Mucosa of rectum (tissue), 2 donors: ENCODE measurements at regions not wholly inside any gene's neighbourhood (a gene's known extent, or its start where the extent isn't known, plus 50 kb on each side); places are given as distances from the start of the nearest gene placed in this dataset.

Source experiments
- H3K27ac ChIP-seq, 2 donors: one replicate each; pipeline ENCODE4 v1.7.0; 2013; ENCODE audit warnings: inconsistent platforms in 2 of 2, low read depth in 2 of 2, low read length in 2 of 2
- H3K27me3 ChIP-seq, 2 donors: one replicate each; pipeline ENCODE4 v1.7.0; 2013; ENCODE audit warnings: low read length in 2 of 2; ENCODE audit not compliant: control insufficient read depth in 2 of 2, insufficient read depth in 2 of 2
- H3K36me3 ChIP-seq, 2 donors: one replicate each; pipeline ENCODE4 v1.7.0; 2013; ENCODE audit warnings: low read length in 2 of 2; ENCODE audit not compliant: control insufficient read depth in 2 of 2, insufficient read depth in 2 of 2
- H3K4me1 ChIP-seq, 2 donors: one replicate each; pipeline ENCODE4 v1.7.0; 2013; ENCODE audit warnings: low read length in 2 of 2, mild to moderate bottlenecking in 1 of 2; ENCODE audit not compliant: control insufficient read depth in 2 of 2, insufficient read depth in 2 of 2
- H3K4me3 ChIP-seq, 2 donors: one replicate each; pipeline ENCODE4 v1.7.0; 2013; ENCODE audit warnings: low read length in 2 of 2
- H3K9ac ChIP-seq, 2 donors: one replicate each; pipeline ENCODE4 v1.7.0; 2013; ENCODE audit warnings: low read length in 2 of 2, low read depth in 1 of 2, mild to moderate bottlenecking in 1 of 2
- H3K9me3 ChIP-seq, 2 donors: one replicate each; pipeline ENCODE4 v1.7.0; 2013; ENCODE audit warnings: low read length in 2 of 2; ENCODE audit not compliant: control insufficient read depth in 2 of 2
- donor health status: healthy.
- donor health status: Normal muscosa, but diverticular disease.

DNA sequence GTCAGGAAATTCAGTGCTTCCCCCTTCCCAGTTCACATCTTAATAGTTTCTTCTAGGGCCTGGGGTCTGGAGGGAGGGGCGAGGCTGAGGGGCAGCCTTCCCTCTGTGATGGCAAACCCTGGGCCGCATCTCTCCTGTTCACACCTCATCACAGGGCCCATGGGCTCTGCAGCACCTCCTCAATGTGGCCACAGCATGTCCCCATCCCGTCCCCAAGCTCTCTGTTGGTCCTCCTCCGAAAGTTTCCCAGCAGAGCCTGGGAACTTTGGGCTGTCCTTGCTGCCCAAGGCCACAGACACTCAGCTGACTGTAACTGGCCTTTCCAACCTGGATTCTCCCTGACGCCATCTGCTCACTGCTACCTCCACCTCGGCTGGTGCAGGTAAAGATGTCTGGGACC lies 112.7 kb upstream of the PTPRM start:
- Histone ChIP-seq H3K4me1 (no peaks in the 10 kb centered on the region), H3K27ac (no peak overlapping the region), H3K9me3 (no peaks in the 10 kb centered on the region), H3K9ac (no peak overlapping the region), H3K27me3 (no peaks in the 10 kb centered on the region), H3K36me3 (no peaks in the 10 kb centered on the region), H3K4me3 (no peak overlapping the region)

DNA sequence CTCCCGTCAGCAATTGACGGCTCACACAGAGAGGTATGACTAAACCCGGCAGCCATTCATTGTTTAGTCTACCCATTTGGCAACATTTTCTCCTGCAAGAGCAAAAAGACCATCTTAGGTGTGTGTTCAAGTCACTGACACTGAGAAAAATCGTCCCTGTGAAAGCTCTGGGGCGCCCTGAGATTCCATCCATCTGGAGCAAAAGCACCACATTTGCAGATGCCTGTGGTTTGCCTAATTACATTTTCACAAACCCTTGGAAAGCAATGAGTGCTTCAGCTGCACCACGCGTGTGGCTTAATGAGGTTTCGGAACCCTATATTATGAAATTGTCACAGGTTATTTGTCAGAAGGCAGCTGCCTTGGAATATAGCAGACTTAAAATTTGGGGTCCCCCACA lies 110.7 kb upstream of the PTPRM start:
- no peak overlapping the region for H3K27ac ChIP-seq
- H3K9me3 ChIP-seq = no peaks in the 10 kb centered on the region
- H3K27me3 ChIP-seq = no peaks in the 10 kb centered on the region
- no peaks in the 10 kb centered on the region for H3K36me3 ChIP-seq
- H3K4me3 ChIP-seq = no peak overlapping the region
- no peaks in the 10 kb centered on the region for H3K4me1 ChIP-seq
- H3K9ac ChIP-seq = no peak overlapping the region

DNA sequence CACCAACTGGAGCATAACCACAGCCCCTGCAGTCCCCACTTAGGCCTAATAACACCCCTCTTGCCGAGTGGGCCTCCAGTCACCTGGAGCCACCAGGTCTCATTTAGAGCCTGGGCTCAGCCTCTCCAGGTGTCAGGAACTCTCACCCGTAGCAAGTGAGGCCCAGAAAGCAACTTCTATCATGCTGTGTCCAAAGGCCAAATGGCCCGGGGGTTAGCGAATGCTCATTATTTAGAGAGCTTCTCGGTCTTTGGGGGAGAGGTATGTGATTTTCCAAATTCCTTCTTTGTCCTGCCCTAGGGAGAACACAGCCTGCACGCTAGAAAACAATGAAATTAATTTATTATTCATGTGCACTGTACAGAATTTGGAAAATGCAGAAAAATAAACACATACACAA lies 109.9 kb upstream of the PTPRM start:
- Histone ChIP-seq H3K4me1 (no peaks in the 10 kb centered on the region), H3K4me3 (no peak overlapping the region), H3K27me3 (no peaks in the 10 kb centered on the region), H3K9ac (no peak overlapping the region), H3K9me3 (no peaks in the 10 kb centered on the region), H3K27ac (no peak overlapping the region), H3K36me3 (no peaks in the 10 kb centered on the region)

DNA sequence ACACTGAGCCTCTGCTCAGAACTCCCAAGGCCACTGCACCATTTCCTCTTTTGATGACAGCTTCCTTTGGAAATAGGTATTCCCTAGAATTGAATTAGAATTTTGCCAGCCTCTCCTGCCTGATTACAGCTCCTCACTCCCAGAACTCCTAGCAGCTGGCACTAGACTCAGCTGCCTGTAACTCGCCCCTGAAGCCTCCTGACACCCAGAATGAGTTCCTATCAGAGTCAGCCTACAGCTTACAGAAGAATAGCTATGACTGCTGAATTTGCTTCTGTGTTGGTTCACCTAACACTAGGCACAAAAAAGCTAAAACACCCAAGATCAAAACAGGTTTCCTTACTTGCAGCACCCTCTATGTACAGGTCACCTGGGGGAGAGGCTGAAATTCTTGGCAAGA lies 108.2 kb upstream of the PTPRM start:
- H3K27me3 ChIP-seq = no peaks in the 10 kb centered on the region
- no peaks in the 10 kb centered on the region for H3K36me3 ChIP-seq
- H3K9me3 ChIP-seq = no peaks in the 10 kb centered on the region
- H3K4me1 ChIP-seq = no peaks in the 10 kb centered on the region
- no peak overlapping the region for H3K4me3 ChIP-seq
- no peak overlapping the region for H3K9ac ChIP-seq
- no peak overlapping the region for H3K27ac ChIP-seq

DNA sequence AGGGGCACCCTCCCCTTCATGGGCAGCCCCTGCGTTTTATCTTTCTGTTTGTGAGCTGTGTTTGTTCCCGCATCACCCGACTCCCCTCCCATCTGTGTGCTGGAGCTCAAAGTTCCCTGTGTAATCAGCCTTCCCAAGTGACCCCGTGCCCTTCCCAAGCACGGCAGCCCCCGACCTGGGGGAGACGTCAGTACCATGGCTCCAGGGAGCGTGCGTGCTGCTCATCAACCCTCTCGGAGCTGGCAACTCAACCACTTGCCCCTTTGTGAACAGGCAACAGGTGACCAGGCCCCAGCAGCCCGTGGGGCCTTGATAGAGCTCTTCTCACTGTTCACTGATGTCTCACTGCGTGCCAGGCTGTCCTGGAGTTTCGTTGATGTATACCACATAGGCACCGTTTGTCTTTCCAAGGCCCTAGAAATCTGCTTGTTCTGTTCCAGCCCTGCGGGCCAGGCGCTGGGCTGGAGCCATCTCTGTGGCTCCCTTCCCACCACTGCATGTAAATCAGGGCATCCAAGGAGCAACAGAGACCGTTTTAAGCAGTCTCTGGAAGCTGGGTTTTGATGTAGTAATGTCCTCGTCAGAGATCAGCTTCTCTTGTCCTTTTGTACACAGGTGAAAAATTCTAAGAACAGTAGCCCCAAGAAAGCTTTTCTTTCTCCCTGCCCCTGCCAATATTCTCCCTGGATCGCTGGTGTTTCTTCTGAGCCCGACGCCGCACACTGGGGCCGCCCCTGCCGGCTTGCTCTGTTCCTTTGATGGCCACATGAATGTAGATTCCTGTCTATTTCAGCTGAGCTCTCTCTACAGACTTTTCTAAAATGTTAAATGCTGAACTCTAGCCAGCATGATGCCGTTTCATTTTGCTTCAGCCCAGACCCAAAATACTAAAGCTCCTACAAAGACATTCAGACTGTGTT lies 107.0 kb upstream of the PTPRM start:
- Histone ChIP-seq H3K9me3 (no peaks in the 10 kb centered on the region), H3K27ac (no peak overlapping the region), H3K27me3 (no peaks in the 10 kb centered on the region), H3K4me1 (no peaks in the 10 kb centered on the region), H3K4me3 (no peak overlapping the region), H3K9ac (no peak overlapping the region), H3K36me3 (no peaks in the 10 kb centered on the region)

DNA sequence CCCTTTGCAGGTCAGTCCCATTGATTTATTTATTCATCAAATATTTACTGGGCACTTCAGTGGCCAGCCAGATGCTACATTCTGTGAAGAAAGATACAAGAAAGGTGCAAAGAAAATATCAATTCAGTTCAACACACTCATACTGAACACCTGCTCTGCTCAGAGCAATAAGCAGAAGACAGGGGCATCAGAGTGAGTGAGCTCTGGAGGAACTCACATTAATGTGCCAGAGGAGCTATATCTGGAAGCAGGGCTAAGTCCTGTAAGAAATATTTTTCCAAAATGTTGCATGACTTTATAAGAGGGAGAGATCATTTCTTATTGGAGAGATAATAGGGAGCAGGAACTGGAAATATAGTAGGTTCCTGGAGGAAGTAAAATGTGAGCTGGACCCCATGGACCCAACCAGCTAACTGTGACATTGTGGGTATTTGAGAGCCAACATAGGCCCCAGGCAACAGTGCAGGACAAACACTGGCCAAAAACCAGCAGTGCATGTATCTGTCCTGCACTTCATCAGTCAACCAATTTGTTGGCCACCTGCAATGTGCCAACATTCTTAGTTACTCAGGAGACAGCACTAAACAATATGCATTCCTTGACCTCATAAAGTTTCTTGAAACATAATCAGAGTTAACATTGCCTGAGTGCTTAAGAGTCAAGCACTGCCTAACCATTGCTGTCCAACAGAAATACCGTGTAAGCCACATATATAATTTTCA lies 102.7 kb upstream of the PTPRM start:
- H3K27ac ChIP-seq = no peak overlapping the region
- no peak overlapping the region for H3K9ac ChIP-seq
- no peaks in the 10 kb centered on the region for H3K4me1 ChIP-seq
- H3K36me3 ChIP-seq = no peaks in the 10 kb centered on the region
- no peaks in the 10 kb centered on the region for H3K9me3 ChIP-seq
- H3K4me3 ChIP-seq = no peak overlapping the region
- no peaks in the 10 kb centered on the region for H3K27me3 ChIP-seq

DNA sequence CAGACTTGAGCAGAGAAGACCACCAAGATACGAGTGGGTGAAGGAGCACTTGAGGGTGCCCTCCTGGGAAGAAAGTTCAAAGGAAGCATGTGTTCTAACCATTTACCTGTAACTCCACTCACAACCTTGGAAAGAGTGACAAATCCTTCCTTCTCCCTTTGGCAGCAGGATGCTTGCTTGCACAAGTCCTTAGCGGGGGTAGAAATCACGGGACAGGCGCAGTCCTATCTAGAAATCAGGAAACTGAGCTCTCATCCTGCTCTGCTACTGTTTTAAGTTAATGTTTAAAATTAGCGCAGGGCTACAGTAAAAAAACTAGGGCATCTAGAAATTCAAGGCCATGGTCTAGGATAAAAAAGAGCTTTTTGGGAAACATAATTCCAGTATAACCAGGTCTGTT lies 100.9 kb upstream of the PTPRM start:
- Histone ChIP-seq H3K27me3 (no peaks in the 10 kb centered on the region), H3K9ac (no peak overlapping the region), H3K4me3 (no peak overlapping the region), H3K27ac (no peak overlapping the region), H3K4me1 (no peaks in the 10 kb centered on the region), H3K36me3 (no peaks in the 10 kb centered on the region), H3K9me3 (no peaks in the 10 kb centered on the region)

DNA sequence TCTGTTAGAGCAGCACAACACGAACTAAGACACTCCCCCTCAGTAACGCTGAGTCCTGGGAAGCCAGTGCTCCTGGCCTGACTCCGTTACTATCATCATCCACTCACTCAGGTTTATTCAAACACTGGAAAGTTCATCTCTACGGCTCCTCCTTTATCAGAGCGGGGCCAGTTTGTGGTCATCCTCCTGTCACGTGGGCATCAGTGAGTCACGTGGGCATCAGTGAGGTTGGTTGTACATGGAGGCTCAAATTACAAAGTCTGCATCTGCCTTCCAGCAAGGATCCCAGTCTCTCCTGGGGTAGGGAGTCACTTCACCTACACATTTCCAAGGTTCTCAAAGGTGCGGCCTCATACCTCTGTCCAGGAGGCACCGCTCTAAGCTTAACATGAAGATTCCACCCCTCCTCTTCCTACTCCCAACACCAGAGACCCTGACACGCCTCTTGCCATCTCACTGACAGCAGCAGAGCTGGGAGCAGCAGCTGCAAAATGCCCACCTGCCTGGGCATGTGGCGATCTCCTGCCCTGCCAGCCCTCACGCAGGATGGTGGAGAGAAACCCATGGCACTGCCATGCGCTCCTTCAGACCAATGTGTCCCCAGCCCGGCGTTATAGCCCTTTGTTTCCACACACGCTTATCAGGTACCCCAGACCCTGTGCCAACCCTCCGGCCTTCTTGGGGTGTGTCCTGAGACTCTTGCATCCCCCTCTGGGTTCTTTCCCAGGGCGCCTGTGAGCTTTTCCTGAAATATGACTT lies 99.2 kb upstream of the PTPRM start:
- H3K9me3 ChIP-seq = no peaks in the 10 kb centered on the region
- H3K9ac ChIP-seq = no peak overlapping the region
- no peaks in the 10 kb centered on the region for H3K4me1 ChIP-seq
- no peak overlapping the region for H3K4me3 ChIP-seq
- H3K27me3 ChIP-seq = no peaks in the 10 kb centered on the region
- H3K36me3 ChIP-seq = no peaks in the 10 kb centered on the region
- no peak overlapping the region for H3K27ac ChIP-seq

DNA sequence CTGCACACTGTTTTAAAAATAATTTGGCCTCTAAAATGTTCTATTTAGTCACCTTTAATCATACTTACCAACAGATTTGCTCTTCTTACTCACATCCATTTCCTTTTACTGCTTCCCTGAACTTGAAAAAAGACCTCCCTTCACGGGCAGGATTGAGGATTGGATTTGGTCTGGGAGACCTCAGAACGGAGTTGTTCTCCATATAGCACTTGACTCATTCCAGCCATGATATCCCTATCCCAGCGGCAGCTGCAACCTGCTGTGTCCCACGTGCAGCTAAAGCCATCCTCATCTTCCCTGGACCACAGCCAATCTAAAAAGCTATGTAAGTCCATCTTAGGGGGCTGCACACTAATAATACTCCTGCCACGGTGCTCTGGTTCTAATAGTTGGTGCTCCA lies 97.0 kb upstream of the PTPRM start:
- no peaks in the 10 kb centered on the region for H3K9me3 ChIP-seq
- H3K9ac ChIP-seq = no peak overlapping the region
- H3K4me1 ChIP-seq = no peaks in the 10 kb centered on the region
- no peak overlapping the region for H3K4me3 ChIP-seq
- no peaks in the 10 kb centered on the region for H3K27me3 ChIP-seq
- H3K27ac ChIP-seq = no peak overlapping the region
- H3K36me3 ChIP-seq = no peaks in the 10 kb centered on the region

DNA sequence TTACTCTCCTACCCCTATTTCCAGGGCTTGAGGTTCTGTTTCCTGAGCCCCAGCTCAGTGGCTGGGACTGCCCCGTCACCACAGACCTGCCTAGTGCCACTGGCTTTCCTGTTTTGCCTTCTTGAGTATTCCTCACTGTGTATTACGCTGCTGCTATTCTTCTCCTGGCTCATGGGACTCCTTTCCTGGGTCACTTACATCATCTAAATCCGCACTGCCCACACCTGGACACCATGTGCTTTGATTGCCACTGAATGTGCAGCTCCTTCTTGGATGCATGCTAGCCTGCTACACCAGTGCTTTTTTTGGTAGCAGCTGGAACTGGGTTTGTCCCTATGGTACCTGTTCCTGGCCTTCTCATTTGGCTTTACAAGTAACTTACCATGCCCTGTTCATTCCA lies 96.6 kb upstream of the PTPRM start:
- Histone ChIP-seq H3K27ac (no peak overlapping the region), H3K36me3 (no peaks in the 10 kb centered on the region), H3K4me1 (no peaks in the 10 kb centered on the region), H3K9me3 (no peaks in the 10 kb centered on the region), H3K4me3 (no peak overlapping the region), H3K9ac (no peak overlapping the region), H3K27me3 (no peaks in the 10 kb centered on the region)
